Activated CD8-positive, alpha-beta memory T cell treated with anti-CD3 and anti-CD28 coated beads for 36 hours (primary cell): ENCODE measurements at regions not wholly inside any gene's neighbourhood (a gene's known extent, or its start where the extent isn't known, plus 50 kb on each side); places are given as distances from the start of the nearest gene placed in this dataset.
"Not testable (repeated sequence)": the region's sequence is repeated elsewhere in the genome, so short reads cannot be mapped to it uniquely, and the experiment has no call there.

Experiments
- CTCF ChIA-PET: fragments of 350-600 bp; sonication (Branson Sonifier 250); formaldehyde crosslinking; loops from one replicate; lab custom pipeline; 2021; ENCODE audit warnings: antibody characterized with exemption; lab: Charles Lee
- POLR2A ChIA-PET: fragments of 350-600 bp; sonication (Branson Sonifier 250); formaldehyde crosslinking; loops from one replicate; lab custom pipeline; 2021; ENCODE audit warnings: antibody characterized with exemption; lab: Charles Lee

DNA sequence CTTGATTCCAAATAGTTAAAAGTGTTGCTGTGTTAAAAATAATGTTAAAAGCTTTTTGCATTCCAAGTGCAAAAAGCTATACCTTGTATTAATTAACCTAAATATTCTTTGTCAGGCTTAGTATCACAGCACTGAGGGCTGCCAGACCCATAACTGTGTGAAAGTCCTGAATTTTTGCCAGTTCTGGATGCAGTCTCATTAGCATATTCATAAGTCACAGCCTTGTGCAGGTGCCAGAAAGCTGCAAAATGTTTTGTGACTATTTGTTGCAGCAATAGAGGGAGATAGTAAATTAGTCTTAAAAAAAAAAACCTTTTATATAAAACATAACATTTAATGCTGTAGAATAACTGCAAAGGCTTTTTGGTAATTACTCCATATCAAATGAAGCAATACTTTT lies 56.6 kb downstream of the SLITRK1 start:
- ChIA-PET CTCF (no interaction called here), POLR2A (no interaction called here)

DNA sequence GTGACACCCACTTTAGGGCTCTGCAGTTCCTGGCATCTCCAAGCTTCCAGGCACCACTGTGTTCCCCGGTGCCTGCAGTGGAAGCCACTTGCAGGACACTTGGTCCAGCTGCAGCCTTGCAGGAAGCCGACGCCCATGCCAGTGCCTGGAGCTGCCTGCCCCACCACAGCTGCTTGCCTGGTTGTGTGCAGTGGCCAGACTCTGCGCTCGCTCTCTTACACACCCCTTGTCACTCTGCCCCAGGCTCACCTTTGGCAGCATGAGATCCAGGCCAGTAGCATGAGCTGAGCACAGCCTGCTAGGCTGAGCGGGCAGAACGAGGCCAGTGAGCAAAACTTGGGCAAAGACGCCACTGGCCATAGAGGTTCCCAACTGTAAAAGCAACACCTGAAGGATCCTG lies 57.7 kb downstream of the SLITRK1 start:
- ChIA-PET POLR2A (no interaction called here), CTCF (no interaction called here)

DNA sequence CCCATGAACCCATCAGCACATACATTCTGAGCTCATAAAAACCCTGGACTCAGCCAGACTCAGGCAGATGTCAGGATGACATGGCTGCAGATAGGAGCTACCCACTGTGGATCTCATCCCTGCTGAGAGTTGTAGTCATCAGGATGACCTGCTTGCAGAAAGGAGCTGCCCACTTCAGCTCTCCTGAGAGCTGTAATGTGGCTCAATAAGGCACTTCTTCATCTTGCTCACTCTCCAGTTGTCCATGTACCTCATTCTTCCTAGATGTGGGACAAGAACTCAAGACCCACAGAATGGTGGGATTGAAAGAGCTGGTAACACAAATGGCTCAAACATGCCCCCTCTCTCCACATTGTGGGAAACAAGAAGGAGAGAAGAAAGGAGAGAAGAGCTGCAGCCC lies 58.2 kb downstream of the SLITRK1 start:
- ChIA-PET POLR2A (no interaction called here), CTCF (no interaction called here)

DNA sequence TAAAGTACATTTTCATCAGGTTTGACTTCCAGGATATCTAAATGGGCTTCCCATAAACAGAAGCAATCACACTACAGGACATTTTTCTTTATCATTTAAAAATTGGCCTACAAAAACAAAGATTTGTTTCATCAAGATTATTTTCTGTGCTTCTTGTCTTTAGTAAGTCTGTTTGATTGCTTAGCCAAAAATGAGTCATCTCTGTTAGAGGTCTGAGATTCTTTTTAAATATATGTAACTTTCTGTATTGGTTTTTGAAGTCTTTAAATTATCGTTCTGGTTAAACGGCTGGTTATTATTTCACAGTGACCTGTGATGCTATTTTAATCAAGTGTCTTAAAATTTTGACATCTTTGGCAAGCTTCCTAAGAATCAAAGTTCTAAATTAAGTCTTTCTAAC lies 62.7 kb downstream of the SLITRK1 start:
- POLR2A ChIA-PET = no interaction called here
- CTCF ChIA-PET = no interaction called here

DNA sequence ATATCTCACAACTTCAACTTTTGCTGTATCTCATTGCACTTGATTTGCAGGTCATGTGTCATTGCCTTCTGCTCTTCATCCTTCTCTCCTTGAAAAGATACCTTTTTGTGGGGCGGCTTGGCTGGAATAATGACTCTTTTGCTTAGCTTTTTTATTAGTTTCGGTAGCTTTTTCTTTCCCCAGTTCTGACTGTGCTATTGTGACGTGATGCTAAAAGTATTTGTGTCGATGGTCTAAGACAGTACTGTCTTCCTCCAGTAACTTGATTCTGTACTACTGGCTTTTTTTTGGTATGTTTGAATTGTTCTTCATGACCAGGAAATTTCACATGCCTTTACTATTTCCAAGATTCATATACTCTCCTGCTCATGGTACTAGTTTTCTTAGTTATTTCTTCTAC lies 63.1 kb downstream of the SLITRK1 start:
- POLR2A ChIA-PET = no interaction called here
- CTCF ChIA-PET = no interaction called here

DNA sequence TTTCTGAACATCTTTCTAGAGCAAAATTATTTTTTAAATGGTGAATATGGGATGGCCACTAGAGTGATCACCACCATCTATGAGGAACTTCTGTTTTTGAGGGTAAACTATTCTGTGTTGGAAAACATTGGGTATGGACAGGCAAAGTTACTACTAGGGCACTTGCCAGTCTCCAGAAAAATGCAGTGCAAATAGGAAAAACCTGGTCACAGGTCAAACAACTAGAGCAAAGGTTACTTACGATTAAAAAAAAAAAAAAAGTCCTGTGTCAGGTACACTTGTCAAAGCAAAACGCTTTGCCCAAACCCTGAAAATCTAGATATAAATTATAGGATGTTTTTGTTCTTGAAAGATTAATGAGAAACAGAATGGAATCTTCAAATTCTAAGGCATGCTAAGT lies 66.2 kb downstream of the SLITRK1 start:
- ChIA-PET CTCF (no interaction called here), POLR2A (no interaction called here)

DNA sequence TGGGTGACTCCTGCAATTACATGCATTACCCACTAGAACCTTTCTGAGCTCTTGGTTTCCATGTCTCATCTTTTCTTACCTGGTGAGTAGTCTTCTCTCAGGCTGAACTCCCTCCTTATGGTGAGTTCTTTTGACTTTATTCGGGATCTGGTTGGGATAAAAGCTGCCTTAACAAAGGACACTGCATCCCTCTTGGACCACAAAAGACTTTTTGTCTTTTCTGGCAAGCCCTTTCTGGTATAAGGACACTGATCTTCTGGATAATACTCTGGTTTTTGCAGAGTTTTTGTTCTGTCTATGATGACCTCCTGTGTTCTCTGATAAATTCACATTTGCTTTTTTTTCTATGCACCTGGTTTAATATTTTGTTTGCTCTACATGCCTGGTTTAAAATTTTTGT lies 66.7 kb downstream of the SLITRK1 start:
- POLR2A ChIA-PET = no interaction called here
- CTCF ChIA-PET = no interaction called here

DNA sequence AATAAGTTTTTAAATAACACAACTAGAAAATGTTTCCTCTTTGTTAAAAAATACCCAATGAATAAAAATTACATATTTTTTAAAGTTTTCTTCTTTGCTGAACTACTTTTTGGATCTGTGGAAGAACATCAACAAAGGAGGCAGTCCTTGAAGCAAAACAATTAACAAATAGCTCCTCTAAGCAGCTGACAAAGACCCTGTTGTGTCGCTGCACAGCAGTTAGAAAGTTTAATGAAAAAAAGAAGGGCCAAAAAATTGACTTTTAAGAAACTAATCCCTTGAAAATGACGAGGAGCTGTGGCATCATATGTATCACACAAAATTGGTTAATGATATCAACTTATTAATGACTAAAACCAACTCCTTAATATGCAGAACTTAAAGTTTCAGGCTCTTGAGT lies 72.1 kb downstream of the SLITRK1 start:
- POLR2A ChIA-PET = no interaction called here
- CTCF ChIA-PET = no interaction called here

DNA sequence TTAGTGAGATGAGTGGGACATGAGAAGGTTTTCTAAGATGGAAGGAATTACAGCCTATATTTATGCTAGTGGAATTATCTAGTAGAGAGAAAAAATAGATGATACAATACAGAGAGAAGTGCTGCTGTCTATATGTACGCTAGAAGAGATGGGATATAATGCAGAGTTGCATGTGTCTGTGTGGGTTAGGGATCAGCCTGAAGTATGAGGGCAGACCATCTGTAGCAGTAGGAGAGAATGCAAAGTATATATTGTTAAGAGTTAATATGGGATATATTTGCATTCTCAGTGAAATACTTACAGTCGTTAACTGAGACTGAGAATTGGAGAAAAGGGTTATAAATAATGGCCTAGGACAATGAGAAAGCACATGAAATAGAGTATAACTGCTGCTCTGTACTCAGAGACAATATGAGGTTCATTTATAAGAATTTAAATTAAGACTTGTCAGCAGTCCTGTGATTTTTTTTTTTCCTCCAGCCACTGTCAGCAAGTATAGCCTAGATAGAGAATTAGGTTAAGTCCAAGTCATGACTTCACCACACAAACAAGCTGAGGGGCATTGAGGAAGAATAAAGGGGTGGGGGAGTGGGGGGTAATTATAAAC lies 77.8 kb downstream of the SLITRK1 start:
- ChIA-PET CTCF (no interaction called here), POLR2A (no interaction called here)

DNA sequence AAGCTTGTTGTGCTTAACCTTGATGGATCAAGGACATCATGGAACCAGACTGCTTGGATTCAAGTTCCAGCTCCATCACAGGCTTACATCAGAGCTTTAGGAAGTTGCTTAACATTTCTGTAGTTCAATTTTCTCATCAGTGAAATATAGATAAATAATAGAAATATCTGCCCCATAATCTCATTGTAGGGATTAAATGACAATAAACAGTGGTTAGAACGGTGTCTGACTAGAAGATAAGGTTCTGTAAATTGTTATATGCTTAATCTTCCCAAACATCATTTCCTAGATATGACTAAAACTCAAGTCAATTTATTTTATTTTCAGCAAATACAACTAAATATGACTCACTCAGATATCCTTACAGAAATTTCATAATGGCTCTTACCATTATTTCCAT lies 83.5 kb downstream of the SLITRK1 start:
- ChIA-PET CTCF (no interaction called here), POLR2A (no interaction called here)

DNA sequence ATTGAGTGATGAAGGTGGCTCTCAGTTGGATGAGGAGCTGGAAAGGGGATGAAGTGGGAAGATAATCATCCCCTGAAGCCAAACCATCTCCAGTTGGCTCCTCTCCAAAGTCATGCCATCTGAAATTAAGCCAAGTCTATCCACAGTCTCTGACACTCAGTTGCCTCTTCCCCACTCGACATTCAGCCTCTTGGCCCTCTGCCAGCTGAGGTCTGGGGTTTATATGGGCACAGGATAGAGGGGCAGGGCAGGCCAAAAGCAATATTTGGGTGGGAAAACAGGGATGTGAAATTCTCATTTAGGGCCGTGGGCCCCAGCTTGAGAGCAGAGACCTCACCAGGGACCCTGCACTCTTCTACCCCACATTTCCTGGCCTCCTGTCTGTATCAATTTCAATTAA lies 85.9 kb downstream of the SLITRK1 start:
- CTCF ChIA-PET = no interaction called here
- POLR2A ChIA-PET = no interaction called here

DNA sequence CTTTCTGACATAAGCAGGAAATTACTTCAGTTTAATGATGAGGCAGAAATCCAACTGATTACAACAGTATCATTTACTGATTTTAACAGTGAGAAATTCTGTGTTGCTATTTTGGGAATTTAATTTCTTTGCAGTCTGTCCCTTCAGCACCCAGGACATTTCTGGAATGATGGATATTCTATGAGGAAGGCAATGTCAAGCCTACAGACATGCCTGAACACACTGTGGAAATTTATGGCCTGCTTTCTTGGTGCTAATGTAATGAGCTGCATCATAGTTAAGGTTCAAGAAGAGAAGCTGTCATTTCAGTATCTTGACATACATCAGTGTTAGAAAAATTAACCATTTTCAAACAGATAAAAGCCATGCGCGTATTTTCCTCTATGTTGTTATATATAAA lies 87.7 kb downstream of the SLITRK1 start:
- POLR2A ChIA-PET = no interaction called here
- CTCF ChIA-PET = no interaction called here

DNA sequence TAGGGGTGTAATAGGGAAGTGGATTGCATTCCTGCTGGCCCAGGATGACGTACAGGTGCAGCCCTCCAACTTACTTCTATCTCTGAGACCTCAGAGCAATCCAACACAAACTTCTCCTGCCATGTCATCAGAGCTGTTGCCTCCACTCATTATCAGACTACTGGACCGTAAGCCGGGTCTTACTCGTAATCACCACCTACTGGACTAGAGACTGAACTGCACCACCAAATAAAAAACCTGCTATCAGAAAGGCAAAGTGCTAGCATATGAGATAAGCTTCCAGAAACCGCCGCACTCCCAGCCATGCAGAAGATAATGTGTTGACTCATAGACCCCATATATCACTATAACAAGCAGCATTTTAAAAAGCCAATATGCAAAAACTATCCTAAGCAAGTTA lies 102.0 kb downstream of the SLITRK1 start:
- CTCF ChIA-PET = no interaction called here
- POLR2A ChIA-PET = no interaction called here

DNA sequence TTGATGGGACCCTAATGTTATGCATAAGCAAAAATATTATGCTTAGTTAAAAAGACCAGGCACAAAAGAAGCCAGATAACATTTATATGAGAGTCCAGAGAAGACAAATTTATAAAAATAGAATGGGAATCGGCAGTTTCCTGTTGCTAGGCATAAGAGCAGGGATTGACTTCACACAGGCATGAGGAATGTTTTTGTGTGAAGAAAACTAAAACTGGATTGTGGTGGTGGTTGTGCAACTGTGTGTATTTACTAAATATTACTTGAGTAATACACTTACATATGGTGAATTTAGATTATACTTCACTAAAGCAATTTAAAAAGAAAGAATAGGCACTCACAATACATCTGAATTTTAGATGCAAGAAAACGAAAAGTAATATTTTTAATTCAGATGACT lies 108.3 kb downstream of the SLITRK1 start:
- POLR2A ChIA-PET = no interaction called here
- CTCF ChIA-PET = no interaction called here

DNA sequence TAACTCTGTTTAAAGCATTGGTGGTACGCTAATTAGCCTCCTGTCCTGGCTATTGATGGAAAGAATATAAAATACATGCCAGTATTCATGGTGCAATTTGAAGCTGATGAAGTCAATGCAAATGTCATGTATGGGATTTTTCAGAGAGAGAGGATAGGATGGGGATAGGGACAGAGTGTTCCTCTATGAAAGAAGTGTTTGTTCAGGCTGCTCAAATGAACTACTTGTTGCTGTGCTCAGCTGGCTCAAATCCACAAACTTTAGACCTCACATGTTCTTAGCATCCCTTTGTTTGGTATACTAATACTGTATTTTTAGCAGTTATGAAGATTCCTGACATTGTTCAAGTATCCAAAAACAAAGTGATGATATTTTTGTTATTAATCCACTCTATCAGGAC lies 116.5 kb downstream of the SLITRK1 start:
- CTCF ChIA-PET = no interaction called here

DNA sequence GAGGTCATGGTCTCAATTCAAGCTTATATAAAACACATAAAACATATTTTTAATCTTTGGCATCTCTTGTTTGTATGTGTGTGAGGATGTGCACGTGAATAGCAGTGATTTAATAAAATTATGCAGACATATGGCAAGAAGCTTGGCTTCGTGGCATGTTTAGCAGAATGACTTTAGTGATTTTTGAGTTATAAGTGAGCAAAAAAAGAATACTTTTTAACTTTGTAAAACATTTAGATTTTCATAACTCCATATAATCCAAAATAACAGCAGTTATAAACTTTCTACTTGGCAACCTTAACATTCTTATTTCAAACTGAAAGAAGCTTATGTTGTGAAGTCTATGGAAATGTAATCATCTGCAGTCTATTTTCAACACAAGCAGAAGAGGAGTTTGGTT lies 120.6 kb downstream of the SLITRK1 start:
- CTCF ChIA-PET = no interaction called here
- POLR2A ChIA-PET = no interaction called here

More for the DNA sequence above, 116.5 kb downstream of the SLITRK1 start:
- POLR2A ChIA-PET = no interaction called here

DNA sequence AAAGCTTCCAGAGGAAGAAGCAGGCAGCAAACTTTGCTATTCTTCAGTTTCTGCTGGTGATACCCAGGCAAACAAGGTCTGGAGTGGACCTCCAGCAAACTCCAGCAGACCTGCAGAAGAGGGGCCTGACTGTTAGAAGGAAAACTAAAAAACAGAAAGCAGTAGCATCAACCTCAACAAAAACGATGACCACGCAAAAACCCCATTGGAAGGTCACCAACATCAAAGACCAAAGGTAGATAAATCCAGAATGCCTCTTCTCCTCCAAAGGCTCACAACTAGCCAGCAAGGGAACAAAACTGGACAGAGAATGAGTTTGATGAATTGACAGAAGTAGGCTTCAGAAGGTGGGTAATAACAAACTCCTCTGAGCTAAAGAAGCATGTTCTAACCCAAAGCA lies 127.1 kb downstream of the SLITRK1 start:
- CTCF ChIA-PET, POLR2A ChIA-PET: not testable (repeated sequence)

DNA sequence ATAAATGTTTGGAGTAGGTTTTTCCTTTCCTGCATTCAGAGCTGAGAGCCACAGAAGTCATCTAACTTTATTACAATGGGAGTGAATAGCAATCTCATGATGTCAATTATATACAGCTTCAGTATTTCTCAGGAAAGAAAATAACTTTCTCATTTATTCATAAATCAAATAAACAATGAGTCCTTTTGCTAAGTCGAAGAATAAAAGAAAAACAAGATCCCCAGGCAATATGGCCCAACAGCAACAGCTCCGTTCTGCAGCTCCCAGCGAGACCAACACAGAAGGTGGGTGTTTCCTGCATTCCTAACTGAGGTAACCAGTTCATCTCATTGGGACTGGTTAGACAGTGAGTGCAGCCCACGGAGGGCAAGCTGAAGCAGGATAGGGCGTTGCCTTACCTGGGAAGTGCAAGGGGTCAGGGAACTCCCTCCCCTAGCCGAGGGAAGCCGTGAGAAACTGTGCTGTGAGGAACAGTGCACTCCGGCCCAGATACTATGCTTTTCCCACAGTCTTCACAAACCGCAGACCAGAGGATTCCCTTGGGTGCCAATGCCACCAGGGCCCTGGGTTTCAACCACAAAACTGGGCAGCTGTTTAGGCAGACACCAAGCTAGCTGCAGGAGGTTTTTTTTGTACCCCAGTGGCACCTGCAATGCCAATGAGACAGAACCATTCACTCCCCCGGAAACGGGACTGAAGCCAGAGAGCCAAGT lies 128.2 kb downstream of the SLITRK1 start:
- POLR2A ChIA-PET = no interaction called here
- CTCF ChIA-PET = no interaction called here

DNA sequence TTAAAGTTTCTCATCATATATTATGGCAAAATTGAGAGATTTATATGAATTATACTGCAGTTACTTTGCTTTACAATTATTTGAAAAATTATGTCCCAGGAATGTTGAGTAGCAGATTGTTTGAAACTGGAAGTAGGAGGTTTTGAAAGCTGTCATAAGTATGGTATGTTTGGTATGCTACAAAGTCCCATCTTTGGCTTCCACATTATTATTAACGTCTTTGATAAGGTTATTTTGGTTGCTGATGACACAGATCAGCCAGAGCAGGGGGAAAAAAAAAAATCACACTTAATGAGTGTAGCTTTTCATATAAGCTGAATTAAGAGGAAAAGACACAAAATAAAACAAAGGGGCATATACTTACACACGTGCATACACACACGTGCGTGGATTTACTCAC lies 130.1 kb downstream of the SLITRK1 start:
- POLR2A ChIA-PET = no interaction called here
- CTCF ChIA-PET = no interaction called here

DNA sequence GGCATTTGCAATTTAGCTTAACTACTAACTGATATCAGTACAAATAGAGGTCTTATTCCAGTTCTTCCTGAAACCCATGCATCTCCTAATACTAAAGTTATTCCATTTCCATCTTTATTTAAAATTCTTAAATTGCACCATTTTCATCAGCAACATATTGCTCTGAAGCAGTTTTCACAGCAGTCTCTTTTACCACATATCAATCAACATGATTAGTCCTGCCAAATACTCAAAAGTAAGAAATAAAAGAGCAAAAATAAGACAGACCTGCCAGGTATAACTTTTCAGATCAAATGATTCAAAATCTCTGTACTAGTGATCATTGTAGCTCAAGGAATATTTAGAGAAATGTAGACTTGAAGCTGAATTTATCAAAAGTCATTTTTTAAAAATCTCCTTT lies 141.7 kb downstream of the SLITRK1 start:
- CTCF ChIA-PET = no interaction called here
- POLR2A ChIA-PET = no interaction called here

DNA sequence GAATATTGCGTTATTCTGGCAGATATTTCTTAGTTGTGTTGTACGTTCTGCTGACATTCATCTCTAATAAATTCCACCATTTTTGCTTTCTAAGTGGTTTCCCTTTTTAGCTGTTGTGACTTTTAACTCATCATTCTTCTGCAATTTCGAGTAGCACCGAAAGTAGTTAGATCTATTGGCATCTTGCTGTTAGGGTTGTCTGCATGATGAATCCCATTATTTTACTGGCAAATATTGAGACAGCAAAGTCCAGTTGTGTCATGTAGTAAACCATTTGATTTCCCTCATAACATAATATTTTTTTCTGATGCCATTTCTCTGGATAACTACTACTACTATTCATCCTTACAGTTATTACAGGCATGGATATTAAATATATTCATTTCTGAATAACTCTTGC lies 143.9 kb downstream of the SLITRK1 start:
- CTCF ChIA-PET = no interaction called here
- POLR2A ChIA-PET = no interaction called here

DNA sequence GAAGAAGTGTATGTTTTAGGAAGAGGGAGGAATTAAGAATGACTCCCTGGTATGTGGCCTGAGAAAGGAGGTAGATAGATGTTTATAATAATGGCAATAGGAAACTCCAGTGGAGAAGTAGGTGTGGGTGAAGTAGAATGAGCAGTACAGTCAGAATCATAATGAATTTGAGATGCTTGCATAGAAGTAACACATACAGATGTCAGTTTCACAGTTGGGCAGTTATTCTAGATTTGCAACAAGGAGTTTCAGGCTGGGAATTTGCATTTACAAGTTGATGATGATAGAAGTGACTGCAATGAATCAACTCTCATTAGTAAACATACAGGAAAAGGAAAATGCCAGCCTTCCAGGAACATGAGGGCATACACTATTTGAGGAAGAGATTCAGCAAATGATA lies 149.0 kb downstream of the SLITRK1 start:
- POLR2A ChIA-PET = no interaction called here
- CTCF ChIA-PET = no interaction called here
